Stomach (tissue), 8 donors: ENCODE measurements at regions not wholly inside any gene's neighbourhood (a gene's known extent, or its start where the extent isn't known, plus 50 kb on each side); places are given as distances from the start of the nearest gene placed in this dataset.

Source experiments
- DNase-seq, 2 donors: peaks; one replicate each; pipeline versions ENCODE4 v3.0.0 to v3.0.0-alpha.2; 2013 to 2019
- H3K27ac ChIP-seq, 5 donors: fragments of 200-600 bp in 4 of 5; sonication (generic) in 4 of 5; one replicate each; pipeline ENCODE4 v1.5.1; 2013 to 2019; ENCODE audit warnings: mild to moderate bottlenecking in 1 of 5, moderate library complexity in 1 of 5
- H3K27me3 ChIP-seq, 3 donors: fragments of 200-600 bp; sonication (generic); one replicate each; pipeline ENCODE4 v1.5.1; 2017 to 2019; ENCODE audit warnings: mixed run types in 1 of 3
- H3K36me3 ChIP-seq, 4 donors: fragments of 200-600 bp; sonication (generic); 1 replicate in 3 of 4; 2 replicates in 1 of 4; pipeline ENCODE4 v1.5.1; 2016 to 2019
- H3K4me1 ChIP-seq, 4 donors: fragments of 200-600 bp; sonication (generic); one replicate each; pipeline ENCODE4 v1.5.1; 2016 to 2019
- H3K4me3 ChIP-seq, 4 donors: fragments of 200-600 bp; sonication (generic) in 3 of 4; one replicate each; pipeline ENCODE4 v1.5.1; 2016 to 2019; ENCODE audit warnings: mild to moderate bottlenecking in 1 of 4
- H3K9me3 ChIP-seq, 4 donors: fragments of 200-600 bp; sonication (generic); one replicate each; pipeline ENCODE4 v1.5.1; 2016 to 2019
- EP300 ChIP-seq: sonication (generic); formaldehyde crosslinking; IDR thresholded peaks from one replicate; pipeline ENCODE4 v1.6.1; 2017; ENCODE audit warnings: antibody characterized with exemption
- POLR2A ChIP-seq, 4 donors: fragments of 450-650 bp; IDR thresholded peaks; one replicate each; pipeline ENCODE4 v1.6.1; 2016; ENCODE audit warnings: antibody characterized with exemption in 4 of 4, control low read depth in 2 of 4, mild to moderate bottlenecking in 1 of 4, moderate library complexity in 1 of 4
- POLR2AphosphoS5 ChIP-seq, 3 donors: sonication (generic); formaldehyde crosslinking; IDR thresholded peaks; one replicate each; pipeline ENCODE4 v1.6.1; 2016; ENCODE audit warnings: antibody characterized with exemption in 3 of 3
- WGBS, 5 donors: extraction: QIAGEN DNeasy Blood & Tissue Kit in 3 of 5; methylation state at CpG; one replicate each; pipeline versions ENCODE4 v1.1.5 to v1.1.7; 2013 to 2018; 5-methylcytosine and 5-hydroxymethylcytosine counted together
- intact Hi-C: fragments of 100-400 bp; cut with DNase I; formaldehyde crosslinking; loops from one replicate; pipeline ENCODE4 v1.15.1; 2023; ENCODE audit warnings: low total_unique reads
- TF ChIP-seq, protein P1 (sequence below), 7 experiments: fragments of 450-650 bp in 4 of 7; fragments of 200-600 bp in 3 of 7; sonication (generic) in 3 of 7; IDR thresholded peaks; one replicate each; pipeline ENCODE4 v1.5.1; 2016 to 2019; ENCODE audit warnings: antibody characterized with exemption in 7 of 7, control low read depth in 2 of 7, mild to moderate bottlenecking in 1 of 7
- donor health status: healthy with polysubstance abuse.
- donor health status: Bipolar disorder and iron deficiency.
- donor health status: healthy.

DNA sequence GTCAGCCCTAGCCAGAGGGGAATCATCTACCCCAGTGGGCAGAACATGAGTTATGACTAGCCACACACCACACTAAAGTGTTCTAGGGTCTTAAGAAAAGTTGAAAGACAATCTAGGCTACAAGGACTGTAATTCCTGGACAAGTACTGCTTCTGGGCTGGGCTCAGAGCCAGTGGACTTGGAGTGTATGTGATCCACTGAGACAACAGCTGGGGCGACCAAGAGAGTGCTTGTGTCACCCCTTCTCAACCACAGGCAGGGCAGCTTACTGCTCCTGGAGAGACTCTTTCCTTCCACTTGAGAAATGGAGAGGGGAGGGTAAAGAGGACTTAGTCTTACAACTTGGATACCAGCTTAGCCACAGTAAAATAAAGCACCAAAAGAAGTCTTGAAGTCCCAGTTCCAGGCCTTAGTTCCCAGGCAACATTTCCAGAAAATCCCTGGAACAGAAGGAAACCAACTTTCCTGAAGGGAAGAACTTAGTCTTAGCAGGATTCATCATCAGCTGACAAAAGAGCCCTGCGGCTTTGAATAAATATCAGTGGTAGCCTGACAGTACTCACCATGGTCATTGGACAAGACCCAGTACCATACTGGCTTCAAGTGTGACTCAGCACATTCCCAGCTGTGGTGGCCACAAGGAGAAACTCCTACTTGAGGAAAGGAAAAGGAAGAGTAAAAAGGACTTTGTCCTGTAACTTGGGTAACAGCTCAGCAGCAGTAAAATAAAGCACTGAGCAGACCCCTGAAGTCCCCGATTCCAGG lies 355.1 kb upstream of the ADGRB3 start:
- Histone ChIP-seq H3K27ac (no peak overlapping the region), H3K27me3 (no peaks in the 10 kb centered on the region), H3K4me1 (no peaks in the 10 kb centered on the region), H3K4me3 (no peak overlapping the region), H3K36me3 (no peaks in the 10 kb centered on the region), H3K9me3 (peaks cover 0 to 28% (median 7%) of the 10 kb centered on the region in 4 donors)
- 77 to 92% (median 84%) methylated on average over 3 of the region's 3 CpGs for WGBS, 5 donors
- intact Hi-C loops = no loop called here
- DNase-seq = no peak
- TF ChIP-seq EP300 = no peak
- no peak for TF ChIP-seq POLR2AphosphoS5 (IDR thresholded peaks at IDR 0.05)
- no peak for TF ChIP-seq POLR2A (IDR thresholded peaks at IDR 0.05)

DNA sequence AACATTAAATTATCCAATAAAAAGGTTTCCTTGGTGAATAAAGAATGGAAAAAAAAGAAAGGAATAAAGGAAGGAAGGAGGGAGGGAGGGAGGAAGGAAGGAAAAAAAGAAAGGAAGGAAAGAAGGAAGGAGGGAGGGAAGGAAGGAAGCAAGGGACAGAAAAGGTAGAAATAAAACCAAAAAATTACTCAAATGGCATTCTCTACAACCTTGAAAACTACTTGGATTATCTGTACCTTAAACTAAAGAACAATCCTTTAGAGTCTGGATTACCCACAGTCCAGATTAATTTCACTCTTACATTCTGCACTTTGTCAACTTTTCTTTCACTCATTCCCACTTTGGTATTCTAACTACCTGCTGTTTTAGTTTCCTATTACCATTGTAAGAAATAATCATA lies 361.8 kb upstream of the ADGRB3 start:
- H3K4me3 ChIP-seq = no peak overlapping the region
- H3K4me1 ChIP-seq = no peaks in the 10 kb centered on the region
- no peaks in the 10 kb centered on the region for H3K36me3 ChIP-seq
- no peak overlapping the region for H3K27ac ChIP-seq
- H3K27me3 ChIP-seq = no peaks in the 10 kb centered on the region
- intact Hi-C loops = no loop called here
- TF ChIP-seq, protein P1, sequence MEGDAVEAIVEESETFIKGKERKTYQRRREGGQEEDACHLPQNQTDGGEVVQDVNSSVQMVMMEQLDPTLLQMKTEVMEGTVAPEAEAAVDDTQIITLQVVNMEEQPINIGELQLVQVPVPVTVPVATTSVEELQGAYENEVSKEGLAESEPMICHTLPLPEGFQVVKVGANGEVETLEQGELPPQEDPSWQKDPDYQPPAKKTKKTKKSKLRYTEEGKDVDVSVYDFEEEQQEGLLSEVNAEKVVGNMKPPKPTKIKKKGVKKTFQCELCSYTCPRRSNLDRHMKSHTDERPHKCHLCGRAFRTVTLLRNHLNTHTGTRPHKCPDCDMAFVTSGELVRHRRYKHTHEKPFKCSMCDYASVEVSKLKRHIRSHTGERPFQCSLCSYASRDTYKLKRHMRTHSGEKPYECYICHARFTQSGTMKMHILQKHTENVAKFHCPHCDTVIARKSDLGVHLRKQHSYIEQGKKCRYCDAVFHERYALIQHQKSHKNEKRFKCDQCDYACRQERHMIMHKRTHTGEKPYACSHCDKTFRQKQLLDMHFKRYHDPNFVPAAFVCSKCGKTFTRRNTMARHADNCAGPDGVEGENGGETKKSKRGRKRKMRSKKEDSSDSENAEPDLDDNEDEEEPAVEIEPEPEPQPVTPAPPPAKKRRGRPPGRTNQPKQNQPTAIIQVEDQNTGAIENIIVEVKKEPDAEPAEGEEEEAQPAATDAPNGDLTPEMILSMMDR (IDR thresholded peaks at IDR 0.05) = no peak
- TF ChIP-seq EP300 = no peak
- DNase-seq = no peak
- H3K9me3 ChIP-seq = no peaks in the 10 kb centered on the region

DNA sequence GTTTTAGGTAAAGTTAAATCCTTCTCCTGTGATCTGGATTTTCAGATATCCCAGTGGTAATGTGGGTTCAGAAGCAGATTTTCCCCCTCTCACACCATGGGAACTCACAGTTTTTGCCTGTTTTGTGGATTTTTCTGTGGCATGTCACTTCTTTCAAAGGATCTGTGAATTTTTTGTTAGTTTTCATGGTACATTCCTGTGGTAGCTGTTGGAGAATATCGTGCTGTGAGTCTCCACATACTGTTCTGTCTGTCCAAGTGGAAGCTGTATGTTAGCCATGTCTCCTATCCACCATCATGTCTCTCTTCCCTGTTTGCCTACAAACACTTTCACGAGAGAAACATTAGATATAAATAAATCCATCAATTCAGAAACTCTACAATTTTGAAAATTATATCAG lies 378.7 kb upstream of the ADGRB3 start:
- WGBS, 5 donors = 44 to 77% (median 63%) methylated on average over 2 of the region's 2 CpGs
- intact Hi-C loops = no loop called here
- Histone ChIP-seq H3K36me3 (no peaks in the 10 kb centered on the region), H3K4me1 (no peaks in the 10 kb centered on the region), H3K4me3 (no peak overlapping the region), H3K9me3 (peaks cover 0 to 38% (median 17%) of the 10 kb centered on the region in 4 donors), H3K27me3 (no peaks in the 10 kb centered on the region), H3K27ac (no peak overlapping the region)
- DNase-seq = no peak
- no peak for TF ChIP-seq EP300
- TF ChIP-seq, protein P1 (IDR thresholded peaks at IDR 0.05) = no peak
- no peak for TF ChIP-seq POLR2A (IDR thresholded peaks at IDR 0.05)
- TF ChIP-seq POLR2AphosphoS5 (IDR thresholded peaks at IDR 0.05) = no peak

DNA sequence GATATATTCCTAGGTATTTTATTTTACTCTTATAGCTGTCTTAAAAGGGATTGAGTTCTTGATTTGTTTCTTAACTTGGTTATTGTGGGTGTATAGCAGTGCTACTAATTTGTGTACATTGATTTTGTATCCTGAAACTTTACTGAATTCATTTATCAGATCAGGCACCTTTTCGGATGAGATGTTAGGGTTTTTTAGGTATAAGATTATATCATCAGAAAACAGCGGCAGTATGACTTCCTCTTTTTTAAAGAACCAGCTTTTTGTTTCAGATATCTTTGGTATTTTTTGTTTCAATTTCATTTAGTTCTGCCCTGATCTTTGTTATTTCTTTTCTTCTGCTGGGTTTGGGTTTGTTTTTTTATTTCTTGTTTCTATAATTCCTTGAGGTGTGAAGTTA lies 382.4 kb upstream of the ADGRB3 start:
- intact Hi-C loops = no loop called here
- TF ChIP-seq POLR2A (IDR thresholded peaks at IDR 0.05) = no peak
- no peak for TF ChIP-seq EP300
- TF ChIP-seq, protein P1 (IDR thresholded peaks at IDR 0.05) = no peak
- TF ChIP-seq POLR2AphosphoS5 (IDR thresholded peaks at IDR 0.05) = no peak
- 59 to 81% (median 80%) methylated on average over 2 of the region's 2 CpGs for WGBS, 5 donors

DNA sequence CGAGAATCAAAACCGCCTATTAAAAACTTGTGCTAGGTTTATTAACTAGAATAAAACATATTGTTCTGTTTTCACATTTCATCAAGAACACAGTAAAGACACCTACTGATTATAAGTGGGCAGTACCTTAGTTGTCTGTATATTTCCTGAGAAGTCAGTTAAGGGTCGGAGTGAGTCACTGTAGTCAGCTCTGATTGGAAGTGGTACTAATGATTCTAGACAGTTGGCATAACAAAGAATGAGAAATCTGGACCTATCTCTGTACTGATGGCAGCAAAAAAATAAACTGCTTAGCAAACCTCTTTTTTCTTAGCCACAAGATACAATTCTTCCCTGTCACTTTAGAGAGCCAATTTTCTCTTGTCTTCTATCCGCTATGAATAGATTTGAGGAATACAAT lies 387.3 kb upstream of the ADGRB3 start:
- no peak overlapping the region for H3K27ac ChIP-seq
- no peaks in the 10 kb centered on the region for H3K27me3 ChIP-seq
- 77 to 96% (median 94%) methylated on average over 4 of the region's 4 CpGs for WGBS, 5 donors
- no peak for DNase-seq
- intact Hi-C loops = no loop called here
- H3K36me3 ChIP-seq = no peaks in the 10 kb centered on the region
- H3K4me3 ChIP-seq = no peak overlapping the region
- peaks cover 0 to 8% (median 0%) of the 10 kb centered on the region in 4 donors for H3K9me3 ChIP-seq
- no peaks in the 10 kb centered on the region for H3K4me1 ChIP-seq
- TF ChIP-seq POLR2A (IDR thresholded peaks at IDR 0.05) = no peak
- no peak for TF ChIP-seq POLR2AphosphoS5 (IDR thresholded peaks at IDR 0.05)
- TF ChIP-seq EP300 = no peak
- TF ChIP-seq, protein P1 (IDR thresholded peaks at IDR 0.05) = no peak

More for the DNA sequence above, 382.4 kb upstream of the ADGRB3 start:
- DNase-seq = no peak
- H3K36me3 ChIP-seq = no peaks in the 10 kb centered on the region
- H3K9me3 ChIP-seq = peaks cover 0 to 25% (median 10%) of the 10 kb centered on the region in 4 donors
- no peaks in the 10 kb centered on the region for H3K27me3 ChIP-seq
- no peak overlapping the region for H3K4me3 ChIP-seq
- no peak overlapping the region for H3K27ac ChIP-seq
- no peaks in the 10 kb centered on the region for H3K4me1 ChIP-seq
